ENCODE measurements at regions not wholly inside any gene's neighbourhood (a gene's known extent, or its start where the extent isn't known, plus 50 kb on each side); places are given as distances from the start of the nearest gene placed in this dataset.
A peak's percentile ranks its signal among the peaks of the same experiment; 100 is the strongest.
"Not testable (repeated sequence)": the region's sequence is repeated elsewhere in the genome, so short reads cannot be mapped to it uniquely, and the experiment has no call there.

- DNase-seq = no peak
Measured at GRCh38 chr9:105116052-105116868, 128.2 kb upstream of the SLC44A1 start.

GRCh38 chr9:105117234-105117633 lies 127.2 kb upstream of the SLC44A1 start:
- no peak for DNase-seq

- DNase-seq = no peak
Measured at GRCh38 chr9:105118636-105119035, 125.8 kb upstream of the SLC44A1 start.

- DNase-seq = no peak
Measured at GRCh38 chr9:105119156-105119555, 125.3 kb upstream of the SLC44A1 start.

- peak in 1 of 2 experiments; percentile 15 for DNase-seq
Measured at GRCh38 chr9:105121861-105122430, 122.5 kb upstream of the SLC44A1 start.

- not testable (repeated sequence) for DNase-seq
Measured at GRCh38 chr9:105124598-105124997, 119.9 kb upstream of the SLC44A1 start.

- DNase-seq = no peak
Measured at GRCh38 chr9:105126226-105126625, 118.2 kb upstream of the SLC44A1 start.

- DNase-seq = no peak
Measured at GRCh38 chr9:105127863-105128220, 116.6 kb upstream of the SLC44A1 start.

GRCh38 chr9:105128908-105129600 lies 115.4 kb upstream of the SLC44A1 start:
- peak in 1 of 2 experiments; percentile 45 for DNase-seq

- no peak for DNase-seq
Measured at GRCh38 chr9:105129731-105130130, 114.7 kb upstream of the SLC44A1 start.

GRCh38 chr9:105131981-105132380 lies 112.5 kb upstream of the SLC44A1 start:
- DNase-seq = no peak

- no peak for DNase-seq
Measured at GRCh38 chr9:105132606-105133005, 111.8 kb upstream of the SLC44A1 start.

GRCh38 chr9:105138306-105138801 lies 106.1 kb upstream of the SLC44A1 start:
- DNase-seq = no peak

GRCh38 chr9:105141146-105141975 lies 103.1 kb upstream of the SLC44A1 start:
- DNase-seq = no peak

- no peak for DNase-seq
Measured at GRCh38 chr9:105141976-105142250, 102.5 kb upstream of the SLC44A1 start.

GRCh38 chr9:105142406-105143135 lies 101.9 kb upstream of the SLC44A1 start:
- DNase-seq = no peak

GRCh38 chr9:105143136-105143430 lies 101.4 kb upstream of the SLC44A1 start:
- DNase-seq = no peak

GRCh38 chr9:105144076-105144475 lies 100.4 kb upstream of the SLC44A1 start:
- no peak for DNase-seq

GRCh38 chr9:105144841-105145240 lies 99.6 kb upstream of the SLC44A1 start:
- no peak for DNase-seq

- DNase-seq = peak; percentile 21 to 70
Measured at GRCh38 chr9:105146677-105147076, 97.8 kb upstream of the SLC44A1 start.

GRCh38 chr9:105147110-105147871 lies 97.2 kb upstream of the SLC44A1 start:
- no peak for DNase-seq

Data from NCI-H524 (cell line).